GM23248 (cell line): ENCODE measurements at regions not wholly inside any gene's neighbourhood (a gene's known extent, or its start where the extent isn't known, plus 50 kb on each side); places are given as distances from the start of the nearest gene placed in this dataset.

Experiments used
- DNase-seq: peaks from one replicate; pipeline ENCODE4 v3.0.0-alpha.2; 2015
- H2AFZ ChIP-seq: fragments of 200-600 bp; sonication (generic); 2 replicates; pipeline ENCODE4 v1.6.1; 2016; ENCODE audit warnings: antibody characterized with exemption
- H3F3A ChIP-seq: fragments of 200-600 bp; sonication (generic); 2 replicates; pipeline ENCODE4 v1.6.1; 2016; ENCODE audit warnings: mild to moderate bottlenecking, antibody characterized with exemption, mixed run types; ENCODE audit not compliant: insufficient read depth
- H3K27ac ChIP-seq: fragments of 200-600 bp; sonication (generic); 2 replicates; pipeline ENCODE4 v1.5.1; 2016; ENCODE audit warnings: mild to moderate bottlenecking
- H3K27me3 ChIP-seq: fragments of 200-600 bp; sonication (generic); replicated peaks from 2 replicates; pipeline ENCODE4 v1.6.1; 2016; ENCODE audit warnings: mild to moderate bottlenecking; ENCODE audit not compliant: insufficient read depth
- H3K36me3 ChIP-seq: fragments of 200-600 bp; sonication (generic); 2 replicates; pipeline ENCODE4 v1.6.1; 2016; ENCODE audit warnings: low read depth, mild to moderate bottlenecking
- H3K4me1 ChIP-seq: fragments of 200-600 bp; sonication (generic); 2 replicates; pipeline ENCODE4 v1.6.1; 2016; ENCODE audit warnings: mild to moderate bottlenecking; ENCODE audit not compliant: insufficient read depth
- H3K4me2 ChIP-seq: fragments of 200-600 bp; sonication (generic); one replicate; pipeline ENCODE4 v1.6.1; 2016; ENCODE audit warnings: mild to moderate bottlenecking; ENCODE audit not compliant: unreplicated experiment
- H3K4me3 ChIP-seq: fragments of 200-600 bp; sonication (generic); 2 replicates; pipeline ENCODE4 v1.5.1; 2016; ENCODE audit warnings: mild to moderate bottlenecking
- H3K79me2 ChIP-seq: fragments of 200-600 bp; sonication (generic); 2 replicates; pipeline ENCODE4 v1.6.1; 2016; ENCODE audit warnings: mild to moderate bottlenecking; ENCODE audit not compliant: insufficient read depth
- H3K9ac ChIP-seq: fragments of 200-600 bp; sonication (generic); 2 replicates; pipeline ENCODE4 v1.6.1; 2016; ENCODE audit warnings: mild to moderate bottlenecking
- H3K9me2 ChIP-seq: fragments of 200-600 bp; sonication (generic); 2 replicates; pipeline ENCODE4 v1.6.1; 2016; ENCODE audit warnings: mixed run types, mild to moderate bottlenecking, moderate library complexity; ENCODE audit not compliant: insufficient read depth
- H3K9me3 ChIP-seq: fragments of 200-600 bp; sonication (generic); one replicate; pipeline ENCODE4 v1.6.1; 2017; ENCODE audit warnings: low read depth
- H4K20me1 ChIP-seq: fragments of 200-600 bp; sonication (generic); 2 replicates; pipeline ENCODE4 v1.6.0; 2016; ENCODE audit not compliant: insufficient read depth
- EZH2 ChIP-seq: fragments of 200-600 bp; sonication (generic); IDR thresholded peaks from 2 replicates; pipeline ENCODE4 v1.6.1; 2018; ENCODE audit warnings: antibody characterized with exemption, mild to moderate bottlenecking; ENCODE audit not compliant: insufficient read depth, poor library complexity, severe bottlenecking
- EZH2phosphoT487 ChIP-seq: fragments of 200-600 bp; sonication (generic); IDR thresholded peaks from 2 replicates; pipeline ENCODE4 v1.6.1; 2018; ENCODE audit warnings: antibody characterized with exemption, moderate library complexity, mild to moderate bottlenecking, low read depth; ENCODE audit not compliant: insufficient read depth
- WGBS, 2 experiments: methylation state at CpG; one replicate each; pipeline ENCODE4 v1.1.6; 2015 to 2017; ENCODE audit warnings: low lambda C conversion rate in 2 of 2, low coverage in 1 of 2; ENCODE audit errors: missing lambda C conversion rate in 2 of 2; 5-methylcytosine and 5-hydroxymethylcytosine counted together
- in situ Hi-C: fragments of 300-500 bp; cut with MboI; formaldehyde crosslinking; loops from 2 replicates; pipeline ENCODE4 v1.15.0; 2020

GRCh38 chr13:32837307-32837972 lies 178.8 kb upstream of the KL start:
- 67 to 72% methylated on average over 5 of the region's 5 CpGs for WGBS, 2 experiments
- H3K9ac ChIP-seq = no peak overlapping the region
- H3K4me2 ChIP-seq = no peak overlapping the region
- H4K20me1 ChIP-seq = no peaks in the 10 kb centered on the region
- no peaks in the 10 kb centered on the region for H3K9me3 ChIP-seq
- in situ Hi-C loops = no loop called here
- no peaks in the 10 kb centered on the region for H3K4me1 ChIP-seq
- H3F3A ChIP-seq = no peaks in the 10 kb centered on the region
- no peaks in the 10 kb centered on the region for H3K79me2 ChIP-seq
- no peak for DNase-seq
- no peaks in the 10 kb centered on the region for H3K27me3 ChIP-seq
- H3K9me2 ChIP-seq = no peaks in the 10 kb centered on the region
- H2AFZ ChIP-seq = no peak overlapping the region
- TF ChIP-seq EZH2phosphoT487 (no peak), EZH2 (no peak)
- H3K4me3 ChIP-seq = no peak overlapping the region
- H3K36me3 ChIP-seq = no peaks in the 10 kb centered on the region
- H3K27ac ChIP-seq = no peak overlapping the region

GRCh38 chr13:32837973-32838927 lies 178.0 kb upstream of the KL start:
- no peak for TF ChIP-seq EZH2
- no peak for TF ChIP-seq EZH2phosphoT487
- Histone ChIP-seq H3K4me2 (no peak overlapping the region), H3K36me3 (no peaks in the 10 kb centered on the region), H3K27me3 (no peaks in the 10 kb centered on the region), H3K9me3 (no peaks in the 10 kb centered on the region), H2AFZ (no peak overlapping the region), H3K4me1 (no peaks in the 10 kb centered on the region), H3K79me2 (no peaks in the 10 kb centered on the region), H3K4me3 (no peak overlapping the region), H3K27ac (no peak overlapping the region), H3K9ac (no peak overlapping the region), H3K9me2 (no peaks in the 10 kb centered on the region), H3F3A (no peaks in the 10 kb centered on the region), H4K20me1 (no peaks in the 10 kb centered on the region)
- 84 to 86% methylated on average over 18 of the region's 18 CpGs for WGBS, 2 experiments
- in situ Hi-C loops = no loop called here
- no peak for DNase-seq

GRCh38 chr13:32838945-32839344 lies 177.3 kb upstream of the KL start:
- H3K9me2 ChIP-seq = no peaks in the 10 kb centered on the region
- no peak overlapping the region for H2AFZ ChIP-seq
- DNase-seq = no peak
- no peaks in the 10 kb centered on the region for H4K20me1 ChIP-seq
- no peak overlapping the region for H3K4me2 ChIP-seq
- H3K4me3 ChIP-seq = no peak overlapping the region
- H3K9me3 ChIP-seq = no peaks in the 10 kb centered on the region
- H3K9ac ChIP-seq = no peak overlapping the region
- WGBS, 2 experiments = 95 to 99% methylated on average over 3 of the region's 3 CpGs
- H3K27me3 ChIP-seq = no peaks in the 10 kb centered on the region
- in situ Hi-C loops = no loop called here
- no peak overlapping the region for H3K27ac ChIP-seq
- H3F3A ChIP-seq = no peaks in the 10 kb centered on the region
- no peaks in the 10 kb centered on the region for H3K36me3 ChIP-seq
- no peaks in the 10 kb centered on the region for H3K79me2 ChIP-seq
- TF ChIP-seq EZH2phosphoT487 (no peak), EZH2 (no peak)
- no peaks in the 10 kb centered on the region for H3K4me1 ChIP-seq

GRCh38 chr13:32840113-32840512 lies 176.1 kb upstream of the KL start:
- H3K4me3 ChIP-seq = no peak overlapping the region
- no peaks in the 10 kb centered on the region for H3K27me3 ChIP-seq
- H3K9me2 ChIP-seq = no peaks in the 10 kb centered on the region
- H3K79me2 ChIP-seq = no peaks in the 10 kb centered on the region
- no peak for DNase-seq
- in situ Hi-C loops = no loop called here
- no peaks in the 10 kb centered on the region for H3K4me1 ChIP-seq
- no peaks in the 10 kb centered on the region for H3K9me3 ChIP-seq
- H2AFZ ChIP-seq = no peak overlapping the region
- H3K27ac ChIP-seq = no peak overlapping the region
- no peaks in the 10 kb centered on the region for H3F3A ChIP-seq
- H4K20me1 ChIP-seq = no peaks in the 10 kb centered on the region
- H3K9ac ChIP-seq = no peak overlapping the region
- no peak overlapping the region for H3K4me2 ChIP-seq
- TF ChIP-seq EZH2phosphoT487 = no peak
- TF ChIP-seq EZH2 = no peak
- H3K36me3 ChIP-seq = no peaks in the 10 kb centered on the region
- 78 to 79% methylated on average over 5 of the region's 5 CpGs for WGBS, 2 experiments
